Liver (tissue), 8 donors: ENCODE measurements at regions not wholly inside any gene's neighbourhood (a gene's known extent, or its start where the extent isn't known, plus 50 kb on each side); places are given as distances from the start of the nearest gene placed in this dataset.

Experiments
- DNase-seq: peaks from one replicate; pipeline ENCODE4 v3.0.0-alpha.2; 2017; ENCODE audit warnings: low spot score
- H3K27ac ChIP-seq, 2 donors: one replicate each; pipeline ENCODE4 v1.7.0; 2013; ENCODE audit warnings: inconsistent platforms in 2 of 2, low read length in 2 of 2, control low read depth in 1 of 2, low read depth in 1 of 2, mild to moderate bottlenecking in 1 of 2
- H3K27me3 ChIP-seq, 4 donors: one replicate each; pipeline versions ENCODE4 v1.6.1 to v1.7.0; 2013; ENCODE audit warnings: low read length in 3 of 4, inconsistent platforms in 1 of 4, mild to moderate bottlenecking in 1 of 4, moderate library complexity in 1 of 4; ENCODE audit not compliant: control insufficient read depth in 4 of 4, insufficient read depth in 4 of 4
- H3K36me3 ChIP-seq, 4 donors: one replicate each; pipeline versions ENCODE4 v1.6.1 to v1.7.0; 2013; ENCODE audit warnings: low read length in 3 of 4, mild to moderate bottlenecking in 3 of 4, low read depth in 1 of 4, moderate library complexity in 1 of 4; ENCODE audit not compliant: control insufficient read depth in 4 of 4, insufficient read depth in 3 of 4
- H3K4me1 ChIP-seq, 4 donors: one replicate each; pipeline versions ENCODE4 v1.6.1 to v1.7.0; 2013; ENCODE audit warnings: low read length in 3 of 4, mild to moderate bottlenecking in 3 of 4, moderate library complexity in 1 of 4; ENCODE audit not compliant: control insufficient read depth in 4 of 4, insufficient read depth in 4 of 4
- H3K4me3 ChIP-seq, 3 donors: one replicate each; pipeline versions ENCODE4 v1.6.1 to v1.7.0; 2013; ENCODE audit warnings: low read length in 3 of 3, control low read depth in 1 of 3, low read depth in 1 of 3, mild to moderate bottlenecking in 1 of 3
- H3K9ac ChIP-seq, 2 donors: one replicate each; pipeline ENCODE4 v1.7.0; 2013; ENCODE audit warnings: low read length in 2 of 2, mild to moderate bottlenecking in 2 of 2, moderate library complexity in 2 of 2, control low read depth in 1 of 2, low read depth in 1 of 2
- H3K9me3 ChIP-seq, 4 donors: one replicate each; pipeline versions ENCODE4 v1.6.1 to v1.7.0; 2013; ENCODE audit warnings: low read length in 3 of 4; ENCODE audit not compliant: control insufficient read depth in 4 of 4
- ATF3 ChIP-seq: IDR thresholded peaks from 2 replicates; pipeline ENCODE4 v1.6.1; 2016; ENCODE audit warnings: antibody characterized with exemption
- CTCF ChIP-seq: fragments of 150-350 bp; IDR thresholded peaks from 2 replicates; pipeline ENCODE4 v1.5.1; 2017; ENCODE audit warnings: improper control_type of control experiment, low read depth, low read length; ENCODE audit not compliant: missing input control
- EGR1 ChIP-seq, 2 donors: IDR thresholded peaks; 2 replicates each; pipeline ENCODE4 v1.6.1; 2016 to 2018; ENCODE audit warnings: antibody characterized with exemption in 2 of 2, low read depth in 2 of 2
- FOXA1 ChIP-seq: IDR thresholded peaks from 2 replicates; pipeline ENCODE4 v1.6.1; 2016; ENCODE audit warnings: antibody characterized with exemption
- FOXA2 ChIP-seq: IDR thresholded peaks from 2 replicates; pipeline ENCODE4 v1.6.1; 2016; ENCODE audit warnings: antibody characterized with exemption
- HNF4A ChIP-seq, 2 donors: conservative IDR thresholded peaks; 2 replicates each; pipeline ENCODE4 v1.6.1; 2016; ENCODE audit warnings: antibody characterized with exemption in 2 of 2, mild to moderate bottlenecking in 2 of 2
- HNF4G ChIP-seq: IDR thresholded peaks from 2 replicates; pipeline ENCODE4 v1.6.1; 2016; ENCODE audit warnings: antibody characterized with exemption
- JUND ChIP-seq, 2 donors: IDR thresholded peaks; 2 replicates each; pipeline ENCODE4 v1.6.1; 2016; ENCODE audit warnings: antibody characterized with exemption in 2 of 2
- MAX ChIP-seq: IDR thresholded peaks from 2 replicates; pipeline ENCODE4 v1.6.1; 2016; ENCODE audit warnings: antibody characterized with exemption
- NR2F2 ChIP-seq: IDR thresholded peaks from 2 replicates; pipeline ENCODE4 v1.6.1; 2016; ENCODE audit warnings: antibody characterized with exemption
- REST ChIP-seq: IDR thresholded peaks from 2 replicates; pipeline ENCODE4 v1.6.1; 2016; ENCODE audit warnings: antibody characterized with exemption, mild to moderate bottlenecking
- SP1 ChIP-seq: IDR thresholded peaks from 2 replicates; pipeline ENCODE4 v1.6.1; 2018; ENCODE audit warnings: antibody characterized with exemption, mild to moderate bottlenecking
- TAF1 ChIP-seq: conservative IDR thresholded peaks from 2 replicates; pipeline ENCODE4 v1.6.1; 2016; ENCODE audit warnings: antibody characterized with exemption, mild to moderate bottlenecking
- YY1 ChIP-seq: IDR thresholded peaks from 2 replicates; pipeline ENCODE4 v1.6.1; 2016; ENCODE audit warnings: antibody characterized with exemption, mild to moderate bottlenecking
- ZBTB33 ChIP-seq: IDR thresholded peaks from 2 replicates; pipeline ENCODE4 v1.6.1; 2016; ENCODE audit warnings: antibody characterized with exemption
- WGBS: extraction: QIAGEN DNeasy Blood & Tissue Kit; methylation state at CpG from one replicate; pipeline ENCODE4 v1.1.7; 2013; 5-methylcytosine and 5-hydroxymethylcytosine counted together
- donor health status: healthy.
- donor health status: healthy.
- donor health status: healthy.
- donor health status: healthy.
- donor health status: healthy.

- Histone ChIP-seq H3K9me3 (no peaks in the 10 kb centered on the region), H3K9ac (no peak overlapping the region), H3K36me3 (no peaks in the 10 kb centered on the region), H3K27ac (peak overlapping the region in 1 of 2 donors; percentile 51), H3K4me1 (no peaks in the 10 kb centered on the region), H3K4me3 (no peak overlapping the region), H3K27me3 (no peaks in the 10 kb centered on the region)
- no peak for DNase-seq
- TF ChIP-seq MAX (no peak), JUND (IDR thresholded peaks at IDR 0.05) (peak in 1 of 2 donors; percentile 45), REST (peak; percentile 18)
- 66% methylated on average over 9 of the region's 9 CpGs for WGBS
These were observed 90.1 kb downstream of the TENT5C start for GRCh38 chr1:117695796-117696490.

- Histone ChIP-seq H3K27me3 (no peaks in the 10 kb centered on the region), H3K36me3 (no peaks in the 10 kb centered on the region), H3K27ac (peak overlapping the region in 1 of 2 donors; percentile 51), H3K4me3 (no peak overlapping the region), H3K9me3 (no peaks in the 10 kb centered on the region), H3K4me1 (no peaks in the 10 kb centered on the region), H3K9ac (no peak overlapping the region)
- no peak for DNase-seq
- 85% methylated on average over 1 of the region's 1 CpG for WGBS
- TF ChIP-seq JUND (IDR thresholded peaks at IDR 0.05) (no peak), SP1 (no peak), EGR1 (IDR thresholded peaks at IDR 0.05; ENCODE audit: low read depth in 2 of 2) (no peak), CTCF (no peak), HNF4A (conservative IDR thresholded peaks at IDR 0.05) (no peak), YY1 (no peak), ATF3 (no peak), MAX (no peak), HNF4G (no peak)
These were observed 90.7 kb downstream of the TENT5C start for GRCh38 chr1:117696561-117696960.

GRCh38 chr1:117697220-117697781 is 91.5 kb downstream of the TENT5C start:
- Histone ChIP-seq H3K27ac (no peak overlapping the region), H3K9me3 (no peaks in the 10 kb centered on the region), H3K4me3 (no peak overlapping the region), H3K27me3 (peaks cover 0 to 3% (median 0%) of the 10 kb centered on the region in 4 donors), H3K36me3 (no peaks in the 10 kb centered on the region), H3K4me1 (no peaks in the 10 kb centered on the region), H3K9ac (no peak overlapping the region)
- no peak for DNase-seq
- TF ChIP-seq ZBTB33 (no peak), REST (no peak), TAF1 (no peak), EGR1 (IDR thresholded peaks at IDR 0.05; ENCODE audit: low read depth in 2 of 2) (no peak), FOXA2 (no peak), HNF4A (conservative IDR thresholded peaks at IDR 0.05) (no peak), FOXA1 (no peak), NR2F2 (no peak)
